Esophagus squamous epithelium (tissue), 5 donors: ENCODE measurements at regions not wholly inside any gene's neighbourhood (a gene's known extent, or its start where the extent isn't known, plus 50 kb on each side); places are given as distances from the start of the nearest gene placed in this dataset.

ENCODE experiments used
- DNase-seq: peaks from one replicate; lab custom pipeline; 2025; lab: John Stamatoyannopoulos, UW
- H3K27ac ChIP-seq, 4 donors: fragments of 200-600 bp; sonication (generic); one replicate each; pipeline ENCODE4 v1.5.1; 2016 to 2019; ENCODE audit warnings: mild to moderate bottlenecking in 1 of 4
- H3K27me3 ChIP-seq, 4 donors: fragments of 200-600 bp; sonication (generic); 1 replicate in 3 of 4; 2 replicates in 1 of 4; pipeline versions ENCODE4 v1.5.1 to v1.6.0; 2017 to 2021; ENCODE audit warnings: antibody characterized with exemption in 1 of 4
- H3K36me3 ChIP-seq, 3 donors: fragments of 200-600 bp; sonication (generic); one replicate each; pipeline ENCODE4 v1.5.1; 2016 to 2019
- H3K4me1 ChIP-seq, 3 donors: fragments of 200-600 bp; sonication (generic); one replicate each; pipeline ENCODE4 v1.5.1; 2017 to 2019
- H3K4me3 ChIP-seq, 4 donors: fragments of 200-600 bp; sonication (generic); 1 replicate in 3 of 4; 2 replicates in 1 of 4; pipeline ENCODE4 v1.5.1; 2016 to 2019; ENCODE audit warnings: mild to moderate bottlenecking in 2 of 4, moderate library complexity in 1 of 4
- H3K9me3 ChIP-seq, 3 donors: fragments of 200-600 bp; sonication (generic); one replicate each; pipeline ENCODE4 v1.5.1; 2016 to 2019
- POLR2A ChIP-seq, 4 donors: fragments of 450-650 bp; IDR thresholded peaks; one replicate each; pipeline ENCODE4 v1.6.1; 2017; ENCODE audit warnings: antibody characterized with exemption in 4 of 4, mild to moderate bottlenecking in 4 of 4, moderate library complexity in 3 of 4
- WGBS, 2 donors: methylation state at CpG; one replicate each; pipeline ENCODE4 v1.1.5; 2018; 5-methylcytosine and 5-hydroxymethylcytosine counted together
- intact Hi-C: fragments of 100-400 bp; cut with DNase I; formaldehyde crosslinking; loops from one replicate; pipeline ENCODE4 v1.15.0; 2022
- TF ChIP-seq, protein P1 (sequence below), 6 experiments: fragments of 450-650 bp in 4 of 6; fragments of 200-600 bp in 2 of 6; sonication (generic) in 2 of 6; IDR thresholded peaks; one replicate each; pipeline ENCODE4 v1.5.1; 2016 to 2019; ENCODE audit warnings: antibody characterized with exemption in 6 of 6, mild to moderate bottlenecking in 4 of 6, moderate library complexity in 4 of 6
- donor health status: DM: yes; HTN: yes; CAD: no.

- H3K36me3 ChIP-seq, result no peaks in the 10 kb centered on the region
- 29 to 37% methylated on average over 3 of the region's 3 CpGs for WGBS, 2 donors
- H3K4me3 ChIP-seq, result no peak overlapping the region
- no peaks in the 10 kb centered on the region for H3K9me3 ChIP-seq
- H3K27ac ChIP-seq, result no peak overlapping the region
- H3K27me3 ChIP-seq, result no peaks in the 10 kb centered on the region
- no peak for DNase-seq
- intact Hi-C loops, result no loop called here
- TF ChIP-seq, protein P1, sequence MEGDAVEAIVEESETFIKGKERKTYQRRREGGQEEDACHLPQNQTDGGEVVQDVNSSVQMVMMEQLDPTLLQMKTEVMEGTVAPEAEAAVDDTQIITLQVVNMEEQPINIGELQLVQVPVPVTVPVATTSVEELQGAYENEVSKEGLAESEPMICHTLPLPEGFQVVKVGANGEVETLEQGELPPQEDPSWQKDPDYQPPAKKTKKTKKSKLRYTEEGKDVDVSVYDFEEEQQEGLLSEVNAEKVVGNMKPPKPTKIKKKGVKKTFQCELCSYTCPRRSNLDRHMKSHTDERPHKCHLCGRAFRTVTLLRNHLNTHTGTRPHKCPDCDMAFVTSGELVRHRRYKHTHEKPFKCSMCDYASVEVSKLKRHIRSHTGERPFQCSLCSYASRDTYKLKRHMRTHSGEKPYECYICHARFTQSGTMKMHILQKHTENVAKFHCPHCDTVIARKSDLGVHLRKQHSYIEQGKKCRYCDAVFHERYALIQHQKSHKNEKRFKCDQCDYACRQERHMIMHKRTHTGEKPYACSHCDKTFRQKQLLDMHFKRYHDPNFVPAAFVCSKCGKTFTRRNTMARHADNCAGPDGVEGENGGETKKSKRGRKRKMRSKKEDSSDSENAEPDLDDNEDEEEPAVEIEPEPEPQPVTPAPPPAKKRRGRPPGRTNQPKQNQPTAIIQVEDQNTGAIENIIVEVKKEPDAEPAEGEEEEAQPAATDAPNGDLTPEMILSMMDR (IDR thresholded peaks at IDR 0.05), result no peak
- no peak for TF ChIP-seq POLR2A (IDR thresholded peaks at IDR 0.05)
- H3K4me1 ChIP-seq, result peaks cover 0 to 3% (median 0%) of the 10 kb centered on the region in 3 donors
Observed at GRCh38 chr2:106339609-106340008, 128.6 kb downstream of the RGPD3 start.

DNA sequence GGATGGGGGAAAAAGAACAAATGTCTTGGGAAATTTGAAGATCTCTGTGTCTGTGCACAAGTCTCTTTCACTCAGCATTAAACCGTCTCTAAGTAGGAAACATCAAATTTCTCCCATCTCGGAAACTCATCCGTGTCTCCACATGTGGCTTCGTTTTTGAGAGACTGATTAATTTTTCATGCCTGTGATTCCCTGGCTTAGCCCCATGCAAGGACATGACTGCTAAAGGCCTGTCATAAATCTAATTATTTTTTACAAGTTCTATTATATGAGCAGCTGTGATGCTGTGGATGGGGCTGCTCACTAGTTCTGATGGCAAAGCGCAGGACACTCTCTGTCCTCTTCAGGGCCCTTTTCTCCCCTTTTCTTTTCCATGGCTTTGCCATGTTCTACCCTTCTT lies 129.1 kb downstream of the RGPD3 start:
- WGBS, 2 donors, result 87 to 90% methylated on average over 5 of the region's 5 CpGs
- H3K27me3 ChIP-seq, result no peaks in the 10 kb centered on the region
- TF ChIP-seq, protein P1 (IDR thresholded peaks at IDR 0.05), result no peak
- TF ChIP-seq POLR2A (IDR thresholded peaks at IDR 0.05), result no peak
- DNase-seq, result no peak
- no peaks in the 10 kb centered on the region for H3K9me3 ChIP-seq
- H3K27ac ChIP-seq, result no peak overlapping the region
- intact Hi-C loops, result no loop called here
- H3K4me1 ChIP-seq, result peaks cover 0 to 3% (median 0%) of the 10 kb centered on the region in 3 donors
- no peak overlapping the region for H3K4me3 ChIP-seq
- no peaks in the 10 kb centered on the region for H3K36me3 ChIP-seq

DNA sequence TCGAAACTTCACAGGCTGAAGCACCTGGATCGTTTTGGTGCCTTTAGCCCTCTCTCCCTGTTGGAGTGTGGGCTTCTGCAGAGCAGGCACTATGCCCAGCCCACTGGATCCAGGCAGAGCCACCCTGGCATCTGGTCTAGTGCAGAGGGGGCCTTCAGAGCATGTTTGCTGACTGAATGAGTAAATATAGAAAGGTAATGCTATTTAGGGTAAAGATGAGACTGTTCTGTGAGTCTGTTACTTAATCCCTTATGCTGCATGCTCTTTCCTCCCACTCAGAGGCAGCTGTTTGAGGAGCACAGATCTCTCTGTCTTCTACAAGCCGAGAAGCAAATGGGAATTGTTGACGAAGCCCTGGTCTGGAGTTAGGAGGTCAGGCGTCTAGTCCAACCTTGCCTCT lies 130.2 kb downstream of the RGPD3 start:
- no peak for DNase-seq
- 74 to 81% methylated on average over 3 to 5 of the region's 5 CpGs for WGBS, 2 donors
- Histone ChIP-seq H3K4me1 (peaks cover 0 to 3% (median 0%) of the 10 kb centered on the region in 3 donors), H3K27ac (no peak overlapping the region), H3K4me3 (no peak overlapping the region), H3K27me3 (no peaks in the 10 kb centered on the region), H3K9me3 (no peaks in the 10 kb centered on the region), H3K36me3 (no peaks in the 10 kb centered on the region)
- intact Hi-C loops, result no loop called here
- TF ChIP-seq POLR2A (IDR thresholded peaks at IDR 0.05), result no peak
- TF ChIP-seq, protein P1 (IDR thresholded peaks at IDR 0.05), result no peak

GRCh38 chr2:106336737-106337136 lies 131.5 kb downstream of the RGPD3 start:
- TF ChIP-seq POLR2A (IDR thresholded peaks at IDR 0.05), result no peak
- TF ChIP-seq, protein P1 (IDR thresholded peaks at IDR 0.05), result no peak
- H3K4me3 ChIP-seq, result no peak overlapping the region
- 24 to 43% methylated on average over 2 of the region's 2 CpGs for WGBS, 2 donors
- no peaks in the 10 kb centered on the region for H3K9me3 ChIP-seq
- DNase-seq, result no peak
- intact Hi-C loops, result no loop called here
- peaks cover 0 to 3% (median 0%) of the 10 kb centered on the region in 3 donors for H3K4me1 ChIP-seq
- H3K27me3 ChIP-seq, result no peaks in the 10 kb centered on the region
- no peaks in the 10 kb centered on the region for H3K36me3 ChIP-seq
- no peak overlapping the region for H3K27ac ChIP-seq

DNA sequence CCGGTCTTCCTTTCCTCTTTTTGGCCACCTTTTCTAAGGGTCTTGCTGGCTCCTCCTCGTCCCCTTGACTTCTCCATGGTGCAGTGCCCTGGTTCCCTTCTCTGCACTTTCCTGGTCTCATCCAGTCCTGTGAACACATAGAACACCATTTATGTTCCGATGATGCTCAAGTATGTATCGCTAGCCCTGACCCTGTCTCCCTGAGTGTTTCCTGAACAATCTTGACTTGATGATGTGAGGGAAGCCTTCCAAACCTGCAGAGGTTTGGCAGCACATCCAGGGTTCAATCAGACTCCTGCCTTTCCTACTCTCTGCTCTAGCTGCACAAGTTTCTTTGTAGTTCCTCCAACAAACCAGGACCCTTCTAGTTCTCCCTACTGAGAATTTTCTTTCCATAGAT lies 132.1 kb downstream of the RGPD3 start:
- intact Hi-C loops, result no loop called here
- no peak overlapping the region for H3K4me3 ChIP-seq
- H3K36me3 ChIP-seq, result no peaks in the 10 kb centered on the region
- WGBS, 2 donors, result 84 to 90% methylated on average over 4 of the region's 4 CpGs
- H3K27me3 ChIP-seq, result no peaks in the 10 kb centered on the region
- peaks cover 0 to 3% (median 0%) of the 10 kb centered on the region in 3 donors for H3K4me1 ChIP-seq
- DNase-seq, result no peak
- no peak overlapping the region for H3K27ac ChIP-seq
- no peaks in the 10 kb centered on the region for H3K9me3 ChIP-seq
- TF ChIP-seq, protein P1 (IDR thresholded peaks at IDR 0.05), result no peak
- no peak for TF ChIP-seq POLR2A (IDR thresholded peaks at IDR 0.05)
